ENCODE measurements at regions not wholly inside any gene's neighbourhood (a gene's known extent, or its start where the extent isn't known, plus 50 kb on each side); places are given as distances from the start of the nearest gene placed in this dataset.

DNA sequence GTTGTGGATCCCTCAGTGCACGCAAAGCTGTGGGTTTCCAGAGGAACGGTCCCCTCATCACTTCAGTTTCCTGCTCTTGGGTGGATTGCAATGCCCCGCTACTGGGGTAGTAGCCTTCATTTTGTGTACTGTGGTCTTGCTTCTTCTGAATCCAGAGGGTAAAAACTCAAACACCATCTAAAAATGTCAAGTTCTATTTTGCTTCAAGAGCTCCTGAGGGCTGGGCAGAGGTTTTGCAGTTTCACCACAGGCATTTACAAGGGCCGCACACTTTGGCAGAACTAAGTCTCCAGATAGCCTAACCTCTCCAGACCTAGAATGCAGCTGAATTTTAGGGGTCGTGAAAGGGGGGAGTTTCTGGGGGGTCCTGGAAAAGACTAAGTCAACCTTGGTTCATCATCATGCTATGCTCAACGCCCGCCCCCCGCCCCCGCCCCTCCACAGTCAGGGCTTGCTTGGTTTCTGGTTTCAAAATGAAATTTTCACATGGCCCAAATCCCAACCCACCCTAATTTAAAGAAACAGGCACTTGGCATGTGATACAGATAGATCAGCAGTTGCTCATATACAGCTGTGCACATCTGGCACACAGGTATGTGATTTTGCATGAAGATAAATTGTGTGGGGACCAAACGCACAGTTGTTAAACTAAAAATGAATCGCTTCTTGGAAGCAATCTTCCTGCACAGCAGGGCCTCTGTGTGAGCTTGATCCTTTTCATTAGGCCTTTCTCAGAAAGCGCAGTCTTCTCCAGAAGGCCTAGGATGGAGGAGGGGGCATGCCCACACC, 329.6 kb downstream of the OSR1 start (continued):
- no peak for TF ChIP-seq FOS (IDR thresholded peaks at IDR 0.05; ENCODE audit: low read depth, low read length)

DNA sequence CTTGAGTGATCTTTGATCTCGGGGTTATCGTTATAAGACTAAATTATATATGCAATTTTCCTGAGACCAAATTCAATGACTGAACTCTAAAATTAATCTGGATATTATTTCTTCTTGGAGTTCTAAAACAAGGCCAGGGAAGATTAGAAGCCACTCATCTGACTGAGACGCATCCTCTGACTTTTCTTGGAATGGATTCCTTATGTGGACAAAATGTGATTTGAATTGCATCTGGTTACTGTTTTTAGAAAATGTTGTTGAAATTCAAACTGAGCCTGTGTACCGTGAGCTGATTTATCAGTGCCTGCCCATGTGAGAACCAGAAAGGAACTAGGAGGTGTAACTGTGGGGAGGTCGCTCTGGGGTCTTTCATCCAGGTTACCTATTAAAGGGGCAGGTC, 330.8 kb downstream of the OSR1 start:
- dilution Hi-C loops (cut with HindIII; ENCODE audit: low sequenced_read_pairs, unreplicated experiment), result no loop called here
- no TSS peak for BruUV-seq (replicated peaks)
- no peak for TF ChIP-seq RAD21 (IDR thresholded peaks at IDR 0.05; ENCODE audit: low read length)
- TF ChIP-seq CHD1 (IDR thresholded peaks at IDR 0.05; ENCODE audit: low read depth, low read length), result no peak
- no peak for TF ChIP-seq FOS (IDR thresholded peaks at IDR 0.05; ENCODE audit: low read depth, low read length)
- TF ChIP-seq POLR2A (IDR thresholded peaks at IDR 0.05; ENCODE audit: low read depth, low read length), result no peak
- no peak for TF ChIP-seq NFE2L2 (IDR thresholded peaks at IDR 0.05; ENCODE audit: low read depth, low read length)
- TF ChIP-seq, protein P1, sequence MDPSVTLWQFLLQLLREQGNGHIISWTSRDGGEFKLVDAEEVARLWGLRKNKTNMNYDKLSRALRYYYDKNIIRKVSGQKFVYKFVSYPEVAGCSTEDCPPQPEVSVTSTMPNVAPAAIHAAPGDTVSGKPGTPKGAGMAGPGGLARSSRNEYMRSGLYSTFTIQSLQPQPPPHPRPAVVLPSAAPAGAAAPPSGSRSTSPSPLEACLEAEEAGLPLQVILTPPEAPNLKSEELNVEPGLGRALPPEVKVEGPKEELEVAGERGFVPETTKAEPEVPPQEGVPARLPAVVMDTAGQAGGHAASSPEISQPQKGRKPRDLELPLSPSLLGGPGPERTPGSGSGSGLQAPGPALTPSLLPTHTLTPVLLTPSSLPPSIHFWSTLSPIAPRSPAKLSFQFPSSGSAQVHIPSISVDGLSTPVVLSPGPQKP (IDR thresholded peaks at IDR 0.05; ENCODE audit: borderline replicate concordance, low read depth, low read length), result no peak
- TF ChIP-seq MXI1 (IDR thresholded peaks at IDR 0.05; ENCODE audit: borderline replicate concordance, low read depth, low read length), result no peak
- TF ChIP-seq BHLHE40 (IDR thresholded peaks at IDR 0.05; ENCODE audit: low read depth, low read length), result no peak
- TF ChIP-seq RFX5 (IDR thresholded peaks at IDR 0.05; ENCODE audit: low read depth, low read length), result no peak
- TF ChIP-seq, protein P2, sequence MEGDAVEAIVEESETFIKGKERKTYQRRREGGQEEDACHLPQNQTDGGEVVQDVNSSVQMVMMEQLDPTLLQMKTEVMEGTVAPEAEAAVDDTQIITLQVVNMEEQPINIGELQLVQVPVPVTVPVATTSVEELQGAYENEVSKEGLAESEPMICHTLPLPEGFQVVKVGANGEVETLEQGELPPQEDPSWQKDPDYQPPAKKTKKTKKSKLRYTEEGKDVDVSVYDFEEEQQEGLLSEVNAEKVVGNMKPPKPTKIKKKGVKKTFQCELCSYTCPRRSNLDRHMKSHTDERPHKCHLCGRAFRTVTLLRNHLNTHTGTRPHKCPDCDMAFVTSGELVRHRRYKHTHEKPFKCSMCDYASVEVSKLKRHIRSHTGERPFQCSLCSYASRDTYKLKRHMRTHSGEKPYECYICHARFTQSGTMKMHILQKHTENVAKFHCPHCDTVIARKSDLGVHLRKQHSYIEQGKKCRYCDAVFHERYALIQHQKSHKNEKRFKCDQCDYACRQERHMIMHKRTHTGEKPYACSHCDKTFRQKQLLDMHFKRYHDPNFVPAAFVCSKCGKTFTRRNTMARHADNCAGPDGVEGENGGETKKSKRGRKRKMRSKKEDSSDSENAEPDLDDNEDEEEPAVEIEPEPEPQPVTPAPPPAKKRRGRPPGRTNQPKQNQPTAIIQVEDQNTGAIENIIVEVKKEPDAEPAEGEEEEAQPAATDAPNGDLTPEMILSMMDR (conservative IDR thresholded peaks at IDR 0.05; ENCODE audit: low read depth, low read length), result no peak
- TF ChIP-seq MAFK (IDR thresholded peaks at IDR 0.05; ENCODE audit: low read depth, low read length), result no peak
- no peak for TF ChIP-seq SMC3 (IDR thresholded peaks at IDR 0.05; ENCODE audit: low read depth, low read length)
- TF ChIP-seq CEBPB (IDR thresholded peaks at IDR 0.05; ENCODE audit: low read depth, low read length), result no peak
- TF ChIP-seq RCOR1 (IDR thresholded peaks at IDR 0.05; ENCODE audit: insufficient replicate concordance, low read length), result no peak

More for the DNA sequence above, 330.8 kb downstream of the OSR1 start:
- no peak overlapping the region for H3K23ac ChIP-seq (ENCODE audit: low read depth, low read length)
- H3K4me2 ChIP-seq (ENCODE audit: low read depth, low read length), result no peak overlapping the region
- no peaks in the 10 kb centered on the region for H4K20me1 ChIP-seq (ENCODE audit: insufficient read depth, low read length)
- H4K91ac ChIP-seq (ENCODE audit: insufficient read depth, low read depth, low read length), result no peak overlapping the region
- DNase-seq (no peak), ATAC-seq (ENCODE audit: low read depth) (no peak)
- H3K27me3 ChIP-seq (ENCODE audit: control insufficient read depth, insufficient read depth, low read length), result no peaks in the 10 kb centered on the region
- H2BK20ac ChIP-seq (ENCODE audit: low read depth, low read length), result no peak overlapping the region
- H2AK5ac ChIP-seq (ENCODE audit: low read depth, low read length), result no peak overlapping the region
- no peak overlapping the region for H3K4ac ChIP-seq (ENCODE audit: low read depth, low read length)
- H2BK5ac ChIP-seq (ENCODE audit: low read depth, low read length, poor library complexity, severe bottlenecking), result no peak overlapping the region
- peaks cover 8% of the 10 kb centered on the region for H3K9me1 ChIP-seq (ENCODE audit: insufficient read depth, low read length)
- ChIA-PET CTCF (no interaction called here), POLR2A (ENCODE audit: unreplicated experiment) (no interaction called here)
- no peak overlapping the region for H4K5ac ChIP-seq (ENCODE audit: low read depth, low read length)
- H3K56ac ChIP-seq (ENCODE audit: extremely low read depth, insufficient read depth, low read length), result no peak overlapping the region
- H3K14ac ChIP-seq (replicated peaks; ENCODE audit: low read depth, low read length), result no peak overlapping the region
- no peak overlapping the region for H2AFZ ChIP-seq (replicated peaks; ENCODE audit: low read length, poor library complexity)
- no peak overlapping the region for H3K9ac ChIP-seq (ENCODE audit: low read depth, low read length)
- no peak overlapping the region for H2BK15ac ChIP-seq (ENCODE audit: low read depth, low read length)
- no CpG with 5 or more reads among the region's 5 CpGs for WGBS, 2 experiments (ENCODE audit: extremely low coverage in 2 of 2, insufficient read length in 1 of 2)
- no peak overlapping the region for H2AK9ac ChIP-seq (replicated peaks; ENCODE audit: low read depth, low read length, poor library complexity)
- no peaks in the 10 kb centered on the region for H3K9me3 ChIP-seq (ENCODE audit: control insufficient read depth, insufficient read depth, low read length)
- H3K79me1 ChIP-seq (ENCODE audit: low read depth in 1 of 2, low read length in 2 of 2), result no peaks in the 10 kb centered on the region
- no peaks in the 10 kb centered on the region for H3K36me3 ChIP-seq (ENCODE audit: control insufficient read depth, insufficient read depth, low read length)
- no peak overlapping the region for H3K4me3 ChIP-seq (ENCODE audit: insufficient read depth, low read depth, low read length)
- H3K27ac ChIP-seq (ENCODE audit: insufficient read depth, low read length), result no peak overlapping the region
- peaks cover 8% of the 10 kb centered on the region for H3K4me1 ChIP-seq (ENCODE audit: control insufficient read depth, insufficient read depth, low read length)
- H3K18ac ChIP-seq (ENCODE audit: low read depth, low read length), result no peak overlapping the region
- H2BK120ac ChIP-seq (ENCODE audit: low read depth, low read length), result no peak overlapping the region
- in situ Hi-C loops (cut with MboI; ENCODE audit: low sequenced_read_pairs), result no loop called here
- intact Hi-C loops (cut with micrococcal nuclease), result no loop called here
- no peak overlapping the region for H4K8ac ChIP-seq (ENCODE audit: low read depth in 2 of 2, low read length in 2 of 2)

All from IMR-90 (cell line).